DMS79 treated with DMSO at 0.1 percent for 48 hours (cell line): ENCODE measurements at regions not wholly inside any gene's neighbourhood (a gene's known extent, or its start where the extent isn't known, plus 50 kb on each side); places are given as distances from the start of the nearest gene placed in this dataset.

Experiments used
- DNase-seq: peaks from one replicate; lab custom pipeline; 2025; lab: John Stamatoyannopoulos, UW

DNA sequence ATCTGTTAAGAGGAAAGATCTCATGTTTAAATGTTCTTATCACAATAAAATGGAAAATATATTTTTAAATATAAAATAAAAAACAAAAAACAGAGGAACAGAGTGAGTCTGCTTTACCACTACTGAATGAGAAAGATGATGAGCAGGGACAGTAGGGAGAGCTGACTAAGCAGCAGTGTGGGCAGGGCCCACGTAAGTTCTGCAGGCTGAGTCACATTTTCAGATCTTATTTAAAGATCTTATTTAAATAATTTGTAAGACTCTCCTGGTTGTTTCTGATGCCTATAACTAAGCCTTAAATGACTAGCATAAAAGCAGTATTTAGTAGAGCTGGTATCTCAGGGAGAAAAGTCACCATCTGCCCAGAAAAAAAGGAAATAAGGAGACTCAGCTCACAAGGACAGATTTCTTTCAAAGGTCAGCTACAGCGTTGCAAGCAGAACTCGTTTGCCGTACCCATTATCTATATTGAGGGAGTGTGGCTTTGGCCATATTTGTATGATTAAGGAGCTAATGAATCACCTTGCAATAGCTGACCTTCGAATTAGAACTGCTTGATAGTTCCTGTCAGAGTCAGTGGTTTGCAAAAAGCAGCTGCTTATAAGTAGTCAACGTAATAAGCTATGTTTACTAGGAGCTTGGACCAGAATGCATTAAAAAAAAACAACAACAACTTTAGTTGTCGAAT is 322.1 kb upstream of the CHAC2 start:
- DNase-seq: no peak

DNA sequence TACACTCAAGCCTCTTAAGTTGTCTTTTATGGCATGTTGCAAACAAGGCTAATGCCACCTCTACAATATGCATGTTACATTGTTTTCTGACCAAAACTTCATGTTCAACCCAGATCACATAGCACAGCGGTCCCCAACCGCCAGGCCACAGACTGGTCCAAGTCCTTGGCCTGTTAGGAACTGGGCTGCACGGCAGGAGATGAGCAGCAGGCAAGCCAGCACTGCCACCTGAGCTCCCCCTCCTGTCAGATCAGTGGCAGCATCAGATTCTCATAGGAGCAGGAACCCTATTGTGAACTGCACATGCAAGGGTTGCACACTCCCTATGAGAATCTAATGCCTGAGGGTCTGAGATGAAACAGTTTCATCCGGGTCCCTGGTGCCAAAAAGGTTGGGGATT is 324.8 kb upstream of the CHAC2 start:
- no peak for DNase-seq

DNA sequence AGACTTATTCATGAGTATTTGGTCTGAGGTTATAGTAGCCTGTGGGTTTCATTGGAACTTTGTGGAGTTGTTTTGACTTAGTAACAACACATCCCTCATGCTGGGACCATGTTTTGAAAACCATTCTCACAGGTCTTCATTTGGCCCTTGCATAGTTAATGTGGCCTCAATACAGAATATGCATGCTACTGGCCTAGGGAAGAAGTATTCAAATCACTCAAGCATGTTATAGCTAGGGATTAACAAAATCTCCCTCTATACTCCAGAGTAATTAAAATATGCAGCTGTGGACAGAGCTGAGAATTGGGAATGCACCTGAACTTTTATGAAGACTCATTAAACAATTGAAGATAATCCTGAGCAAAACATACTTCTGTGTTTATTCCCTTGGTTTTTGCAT is 325.5 kb upstream of the CHAC2 start:
- DNase-seq: no peak

DNA sequence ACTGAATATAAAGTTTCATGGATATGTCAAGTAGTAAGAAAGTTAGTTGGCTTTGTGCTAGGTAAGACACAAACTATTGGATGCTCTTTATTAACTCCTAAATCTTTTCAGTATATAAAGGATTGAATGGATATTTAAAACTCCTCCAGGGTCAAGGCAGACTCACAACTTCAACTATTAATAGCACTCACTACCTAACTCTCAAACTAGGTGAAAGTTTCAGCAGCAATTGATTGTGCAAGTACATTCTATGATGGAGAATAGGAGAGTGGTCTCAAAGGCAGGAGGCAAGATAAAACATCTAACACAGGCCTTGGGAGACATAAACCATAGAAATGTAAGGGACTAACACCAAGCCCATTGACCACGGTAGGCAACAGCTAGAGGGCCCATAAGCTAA is 328.9 kb upstream of the CHAC2 start:
- DNase-seq: no peak

DNA sequence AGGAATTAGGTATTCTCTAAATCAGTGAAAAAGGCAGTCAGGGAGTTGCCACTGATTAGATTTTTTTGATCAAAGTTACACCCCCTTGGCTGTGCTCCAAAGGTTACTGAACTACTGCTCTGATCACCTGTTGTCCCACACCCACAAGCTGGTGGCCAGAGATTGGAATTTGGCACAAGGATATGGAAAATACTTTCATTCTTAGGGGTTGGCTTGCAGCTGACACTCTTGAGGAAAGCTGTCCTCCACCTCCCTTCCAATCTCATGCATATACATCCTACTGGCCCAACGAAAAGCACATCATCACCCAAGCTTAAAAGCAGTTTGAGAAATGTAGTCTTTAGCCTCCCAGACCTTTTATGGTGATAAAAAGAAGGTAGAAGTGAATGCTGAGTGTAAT is 329.5 kb upstream of the CHAC2 start:
- DNase-seq: no peak

DNA sequence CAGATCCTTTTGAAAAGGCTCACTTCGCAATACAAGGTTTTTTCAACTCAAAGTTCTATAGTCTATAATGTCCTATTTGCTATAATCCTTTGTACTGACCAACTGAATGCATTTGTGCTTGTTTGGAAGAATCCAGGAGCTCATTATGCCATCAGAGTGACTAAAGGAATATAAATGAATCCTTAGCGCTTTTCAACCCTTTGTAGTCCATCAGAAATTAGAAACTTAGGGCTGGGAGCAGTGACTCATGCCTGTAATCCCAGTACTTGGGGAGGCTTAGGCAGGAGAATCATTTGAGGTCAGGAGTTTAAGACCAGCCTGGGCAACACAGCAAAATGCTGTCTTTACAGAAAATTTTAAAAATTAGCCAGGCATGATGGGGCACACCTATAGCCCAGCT is 330.2 kb upstream of the CHAC2 start:
- DNase-seq: no peak

DNA sequence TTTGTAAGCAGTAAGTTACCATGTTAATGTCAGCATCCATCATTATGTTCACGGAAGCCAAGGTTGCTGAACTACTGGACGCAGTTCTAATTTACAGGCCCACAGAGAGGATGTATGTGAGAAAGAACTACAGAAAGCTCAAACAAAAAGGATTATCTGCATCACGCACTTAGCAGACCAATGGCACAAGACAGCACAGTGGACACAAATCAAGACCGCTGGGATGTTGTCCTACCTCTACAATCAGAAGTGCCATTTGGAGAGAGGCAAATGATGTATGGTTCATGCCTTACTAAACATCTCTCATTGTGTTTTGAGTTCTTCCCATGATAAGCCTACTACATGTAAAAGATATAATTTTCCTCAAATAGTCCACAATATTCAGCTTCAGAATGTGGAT is 330.7 kb upstream of the CHAC2 start:
- DNase-seq: no peak

DNA sequence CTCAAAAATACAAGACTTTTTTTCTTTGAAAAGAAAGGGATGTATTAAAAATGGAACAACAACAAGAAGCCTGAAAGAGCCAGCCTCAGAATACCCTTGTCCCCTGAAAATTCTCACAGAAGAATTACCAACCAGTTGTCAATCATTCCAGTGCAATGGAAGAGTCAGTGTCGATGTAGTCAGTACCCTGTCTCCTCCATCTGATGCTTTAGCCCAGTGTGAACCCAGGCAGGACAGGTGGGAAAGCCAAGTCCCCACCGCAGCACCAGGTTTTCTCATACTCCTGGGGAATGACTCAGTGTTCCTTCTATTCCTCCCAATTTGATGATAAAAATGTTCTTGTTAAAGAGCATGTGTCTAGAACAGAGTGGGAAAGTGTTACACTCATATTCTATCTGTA is 332.0 kb upstream of the CHAC2 start:
- DNase-seq: no peak

DNA sequence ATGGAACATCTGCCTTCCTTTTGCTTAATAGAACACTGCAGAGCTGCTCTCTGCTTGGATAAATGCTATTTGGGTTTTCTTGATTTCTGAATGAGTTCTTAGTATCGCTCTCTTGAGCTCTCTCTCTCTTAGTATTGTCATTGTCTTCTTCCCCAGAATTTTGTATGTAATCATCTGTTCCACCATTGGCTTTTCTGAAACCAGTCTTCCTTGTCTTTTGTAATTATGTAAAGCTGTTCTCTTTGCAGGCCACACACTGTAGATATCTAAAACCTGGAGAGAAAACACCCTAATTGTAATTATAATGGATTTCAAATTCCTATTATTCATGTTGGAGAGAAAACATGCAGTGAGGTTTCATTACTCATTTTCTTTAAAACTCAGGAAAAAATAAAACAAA is 333.1 kb upstream of the CHAC2 start:
- no peak for DNase-seq

DNA sequence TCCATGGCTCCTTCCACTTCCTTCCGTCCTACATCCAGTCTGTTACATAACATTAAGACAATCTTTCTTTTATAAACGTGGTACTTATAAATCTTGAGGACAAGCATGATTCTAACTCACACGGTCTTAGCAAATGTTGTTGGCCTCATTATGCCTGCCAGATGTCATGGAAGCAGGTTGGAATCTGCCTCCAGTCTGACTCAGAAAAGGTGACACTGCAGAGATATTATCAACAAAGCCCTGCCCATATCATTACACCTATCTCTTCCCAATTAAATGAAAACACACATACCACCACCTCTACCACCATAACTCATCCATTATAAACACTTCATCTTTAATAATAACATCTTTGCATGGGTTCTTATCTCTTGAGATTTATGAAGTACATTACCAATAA is 334.7 kb upstream of the CHAC2 start:
- DNase-seq: no peak

DNA sequence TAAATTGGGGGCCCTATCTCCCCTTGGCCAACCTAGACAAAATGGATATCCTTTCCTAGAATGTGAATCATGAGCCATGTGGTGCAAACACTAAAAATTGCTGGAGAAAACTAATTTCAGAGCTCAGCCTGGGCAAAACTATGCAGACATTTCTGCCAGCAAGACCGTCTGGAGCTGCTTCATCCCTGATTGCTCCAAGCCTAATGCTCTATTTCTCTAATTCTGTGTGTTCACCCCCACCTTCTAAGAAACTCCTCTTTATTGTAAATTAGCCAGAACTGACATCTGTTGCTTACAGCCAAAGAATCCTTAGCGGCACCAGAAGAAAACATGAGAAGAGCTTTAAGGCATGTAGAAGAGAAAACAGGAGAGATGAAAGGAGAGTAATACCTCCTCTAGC is 337.7 kb upstream of the CHAC2 start:
- DNase-seq: no peak

DNA sequence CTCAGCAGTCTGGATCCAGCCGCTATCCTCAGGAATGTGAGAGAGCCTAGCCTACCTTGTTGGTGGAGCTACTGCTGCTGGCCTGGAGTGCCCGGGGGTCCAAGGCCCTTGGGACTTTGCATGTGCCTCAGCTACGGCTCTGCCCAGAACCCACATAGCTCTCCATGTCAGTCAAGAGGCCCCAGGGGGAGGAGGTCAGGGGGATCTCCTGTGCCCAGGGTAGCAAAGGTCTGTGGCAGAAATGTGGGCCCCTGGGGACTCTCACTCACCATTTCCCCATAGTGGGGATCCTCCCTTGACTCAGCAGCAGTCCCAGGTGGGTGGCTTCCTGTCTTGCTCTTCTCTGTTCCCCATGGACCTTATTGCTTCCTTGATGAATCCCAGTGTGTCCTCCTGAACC is 342.7 kb upstream of the CHAC2 start:
- DNase-seq: no peak

DNA sequence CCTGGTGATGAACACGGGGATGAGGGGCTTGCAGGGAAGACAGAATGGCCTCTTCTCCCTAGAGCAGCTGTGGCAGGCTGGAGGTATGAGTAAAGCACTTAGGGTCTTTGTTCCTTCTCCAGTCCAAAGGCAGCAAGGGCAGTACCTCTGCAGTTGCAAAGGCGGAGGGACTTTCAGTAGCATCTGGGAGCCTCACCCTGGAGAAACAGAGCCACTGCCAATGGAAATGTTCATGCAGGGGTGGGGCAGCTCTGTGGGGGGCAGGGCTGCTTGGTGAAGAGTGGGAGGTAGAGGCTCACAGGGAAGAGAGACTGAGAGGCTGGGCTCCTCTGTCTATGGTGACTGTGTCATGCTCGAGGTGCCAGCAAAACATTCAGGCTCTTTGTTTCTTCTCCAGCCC is 344.1 kb upstream of the CHAC2 start:
- no peak for DNase-seq

DNA sequence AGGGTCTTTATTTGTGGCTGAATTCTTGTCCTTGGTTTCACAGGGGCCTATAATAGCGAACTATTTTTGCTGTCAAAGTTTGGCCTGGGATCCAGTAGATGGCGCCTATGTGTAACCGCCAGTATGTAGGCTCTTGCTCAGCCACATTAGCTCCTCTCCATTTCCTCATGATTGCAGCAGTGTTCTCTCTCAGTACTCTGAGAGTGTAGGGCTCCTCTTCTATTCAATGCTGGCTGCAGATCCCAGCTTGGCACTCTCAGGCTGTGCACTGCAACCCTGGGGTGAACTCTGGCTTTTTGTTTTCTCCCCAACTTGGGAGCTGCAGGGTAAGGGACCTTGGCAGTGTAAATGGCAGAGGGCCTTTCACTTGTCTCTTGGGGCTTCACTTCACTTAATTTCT is 344.6 kb upstream of the CHAC2 start:
- no peak for DNase-seq

DNA sequence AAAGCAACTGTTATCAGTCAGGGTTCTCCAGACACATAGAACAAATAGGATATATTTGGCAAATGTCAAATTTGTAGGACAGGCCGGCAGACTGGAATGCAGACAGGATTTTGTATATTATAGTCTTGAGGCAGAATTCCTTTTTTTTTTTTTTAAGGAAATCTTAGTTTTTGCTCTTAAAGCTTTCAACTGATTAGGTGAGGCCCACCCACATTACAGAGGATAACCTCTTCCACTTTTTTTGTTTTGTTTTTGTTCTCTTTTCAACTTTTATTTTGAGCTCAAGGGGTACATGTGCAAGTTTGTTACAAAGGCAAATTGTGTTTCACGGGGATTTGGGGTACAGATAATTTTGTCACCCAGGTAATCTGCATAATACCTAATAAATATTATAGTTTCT is 350.2 kb upstream of the CHAC2 start:
- DNase-seq: no peak

DNA sequence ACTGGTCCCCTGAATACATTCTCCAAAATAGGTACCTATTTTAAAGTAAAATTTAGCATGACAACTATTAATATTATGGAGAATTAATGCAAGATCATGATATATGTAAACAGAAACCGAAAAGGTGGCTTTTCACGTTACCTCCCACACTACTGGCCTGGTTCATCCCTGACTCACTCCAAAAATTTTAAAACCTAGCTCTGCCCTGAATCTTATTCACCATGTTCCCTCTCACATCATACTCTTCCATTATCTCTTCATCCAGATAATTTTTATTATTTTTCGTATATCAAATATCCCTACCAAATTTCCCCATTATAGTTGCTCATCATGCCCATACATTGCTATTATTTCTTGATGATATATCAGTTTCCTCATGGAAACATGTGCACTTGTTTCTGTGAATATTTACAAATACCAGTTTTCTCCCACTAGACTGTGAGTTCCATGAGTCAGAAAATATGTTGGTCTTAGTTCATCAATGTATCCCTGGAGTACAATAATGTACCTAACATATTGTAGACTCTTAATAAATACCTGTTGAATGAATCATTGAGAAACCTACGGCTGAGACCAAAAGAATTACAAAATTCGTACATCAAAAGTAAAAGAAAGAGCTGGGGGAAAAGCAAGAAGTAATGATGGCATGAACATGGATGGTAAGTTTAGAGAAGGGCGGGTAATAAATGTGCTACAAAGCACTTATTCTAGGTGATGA is 360.1 kb upstream of the CHAC2 start:
- no peak for DNase-seq

DNA sequence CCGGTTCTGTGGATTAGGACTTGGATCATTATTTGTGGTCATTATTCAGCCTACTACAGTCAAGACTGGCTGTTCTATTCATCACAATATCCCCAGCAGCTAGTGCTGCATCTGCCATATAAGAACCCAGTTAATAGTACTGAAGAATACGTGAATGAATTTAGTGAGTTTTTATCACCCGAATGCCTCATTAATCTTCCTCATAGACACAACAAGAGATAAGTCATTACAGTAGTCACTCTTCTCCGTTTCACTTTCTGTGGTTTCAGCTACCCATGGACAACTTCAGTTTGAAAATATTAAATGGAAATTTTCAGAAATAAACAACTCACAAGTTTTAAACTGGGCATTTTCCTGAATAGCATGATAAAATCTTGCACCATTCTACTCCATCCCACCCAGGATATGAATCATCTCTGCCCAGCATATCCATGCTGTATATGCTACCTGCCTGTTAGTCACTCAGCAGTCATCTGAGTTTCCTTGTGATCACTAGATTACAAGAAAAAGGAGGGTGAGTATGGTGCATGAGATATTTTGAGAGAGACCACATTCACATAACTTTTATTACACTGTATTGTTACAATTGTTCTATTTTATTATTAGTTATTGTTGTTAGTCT is 363.7 kb upstream of the CHAC2 start:
- no peak for DNase-seq

DNA sequence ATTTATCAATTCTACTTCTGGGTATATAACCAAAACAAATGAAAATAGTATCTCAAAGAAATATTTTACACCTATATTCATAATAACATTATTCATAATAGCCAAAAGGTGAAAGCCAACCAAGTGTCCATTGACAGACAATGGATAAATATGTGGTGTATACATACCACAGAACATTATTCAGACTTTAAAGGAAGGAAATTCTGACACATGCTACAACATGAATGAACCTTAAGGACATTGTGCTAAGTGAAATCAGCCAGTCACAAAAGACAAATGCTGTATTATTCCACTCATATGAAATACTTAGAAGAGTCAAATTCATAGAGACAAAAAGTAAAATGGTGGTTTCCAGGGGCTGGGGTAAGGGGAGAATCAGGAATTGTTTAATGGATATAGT is 370.5 kb upstream of the CHAC2 start:
- DNase-seq: no peak

DNA sequence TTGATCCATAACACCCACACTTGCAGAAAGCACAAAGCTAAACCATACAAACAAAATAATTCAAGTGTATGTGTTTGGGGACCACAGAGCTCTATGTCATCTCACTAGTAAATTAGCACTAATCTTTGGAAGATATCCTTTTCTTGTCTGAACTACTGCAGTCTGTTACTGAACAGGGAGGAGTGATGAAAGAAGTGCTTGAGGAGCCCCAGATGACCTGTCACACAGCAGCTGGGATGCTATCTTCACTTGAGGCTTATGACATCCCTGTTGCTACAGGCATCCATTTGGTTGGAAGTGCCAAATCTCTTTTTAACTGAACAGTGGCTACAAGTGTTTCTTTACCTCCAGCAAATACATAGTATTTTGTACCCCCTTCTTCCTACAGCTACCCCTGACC is 386.3 kb upstream of the CHAC2 start:
- no peak for DNase-seq

DNA sequence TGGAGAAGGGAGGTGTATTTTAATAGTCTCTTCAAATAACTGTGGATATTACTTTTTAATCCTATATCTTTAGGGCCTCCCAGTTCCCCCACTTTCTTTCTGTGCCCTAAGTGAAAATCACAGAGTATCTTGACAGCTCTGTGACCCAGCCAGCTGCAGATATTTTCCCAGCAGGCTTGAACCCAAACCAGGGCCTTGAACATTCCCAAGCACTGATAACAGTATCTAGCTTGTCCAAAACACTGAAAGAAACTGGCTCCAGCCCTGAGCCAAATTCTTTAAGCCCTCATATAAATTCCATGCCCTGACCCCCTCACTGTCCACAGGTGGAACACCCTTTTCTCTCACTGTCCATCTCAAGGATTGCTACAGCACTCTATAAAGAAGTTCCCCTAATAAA is 388.1 kb upstream of the CHAC2 start:
- no peak for DNase-seq

DNA sequence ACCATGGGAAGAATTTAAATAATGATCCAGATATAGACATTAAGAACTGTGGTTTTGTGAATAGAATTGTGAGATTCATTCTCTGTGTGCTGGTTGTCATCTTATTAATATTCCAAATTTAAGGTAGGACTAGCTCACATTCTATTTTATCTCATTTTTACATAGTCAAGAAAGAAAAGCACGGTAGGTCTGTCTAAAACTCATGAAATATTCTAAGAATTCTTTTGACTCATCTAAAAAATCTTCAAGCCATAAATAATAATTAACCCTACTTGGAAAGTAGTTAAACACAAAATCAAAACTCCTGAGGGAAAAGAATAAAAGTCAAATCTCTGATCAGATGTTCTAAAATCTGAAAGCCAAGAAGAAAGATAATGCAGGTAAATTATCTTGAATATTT is 388.8 kb upstream of the CHAC2 start:
- no peak for DNase-seq

DNA sequence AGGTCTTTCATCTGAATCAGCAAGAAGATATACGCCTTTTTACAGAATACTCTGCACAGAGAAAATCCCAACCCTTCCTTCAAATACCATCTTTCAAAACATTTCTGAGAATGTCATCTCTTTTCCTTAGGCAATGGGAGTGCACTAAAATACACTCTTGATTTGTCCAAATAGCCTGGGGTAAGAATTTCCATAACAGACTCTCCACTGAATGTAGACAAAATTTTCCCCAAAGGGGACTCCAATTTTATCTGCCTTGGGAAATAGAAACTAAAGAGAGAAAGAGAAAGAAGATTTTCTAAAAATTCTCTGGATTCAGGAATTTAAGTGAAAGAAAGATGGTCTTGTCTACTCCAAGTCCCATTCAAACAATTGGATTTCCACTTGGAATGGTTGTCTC is 394.5 kb upstream of the CHAC2 start:
- no peak for DNase-seq

DNA sequence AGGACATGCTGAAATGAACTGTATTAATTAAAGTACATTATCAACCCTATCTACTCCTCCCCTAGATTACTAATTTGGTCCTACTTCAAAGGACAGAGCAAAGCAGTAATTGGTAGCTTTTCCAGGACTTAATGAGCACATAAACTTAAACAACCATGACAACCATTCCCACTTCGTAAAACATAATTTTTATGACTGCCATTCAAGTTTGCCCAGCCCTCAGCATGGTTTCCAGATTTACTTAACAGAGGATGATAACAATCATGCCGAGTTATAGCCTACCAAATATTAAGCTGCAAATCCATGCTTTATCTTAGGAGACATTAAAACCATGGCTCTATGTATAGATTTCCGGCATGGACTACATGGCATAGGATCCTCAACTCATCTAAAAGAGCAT is 401.1 kb upstream of the CHAC2 start:
- no peak for DNase-seq

DNA sequence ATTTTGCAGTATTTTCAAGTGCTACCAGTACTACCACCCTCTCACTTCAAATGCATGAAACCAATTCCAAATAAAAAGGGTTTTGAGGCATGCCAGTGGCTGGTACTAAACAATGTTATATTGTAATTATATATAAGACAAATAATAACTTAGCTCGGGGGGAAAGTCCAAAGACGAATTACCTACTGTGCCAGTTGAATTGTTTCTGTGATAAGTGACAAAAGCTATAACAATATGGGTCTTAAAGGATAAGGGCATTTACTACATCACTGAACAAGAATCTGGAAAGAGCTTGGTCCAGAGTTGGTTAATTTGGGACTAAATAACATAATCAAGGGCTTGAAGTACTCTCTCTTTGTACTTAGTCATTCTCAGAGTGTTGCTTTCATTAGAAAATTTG is 404.7 kb upstream of the CHAC2 start:
- DNase-seq: no peak
